ENCODE measurements at regions not wholly inside any gene's neighbourhood (a gene's known extent, or its start where the extent isn't known, plus 50 kb on each side); places are given as distances from the start of the nearest gene placed in this dataset.

DNA sequence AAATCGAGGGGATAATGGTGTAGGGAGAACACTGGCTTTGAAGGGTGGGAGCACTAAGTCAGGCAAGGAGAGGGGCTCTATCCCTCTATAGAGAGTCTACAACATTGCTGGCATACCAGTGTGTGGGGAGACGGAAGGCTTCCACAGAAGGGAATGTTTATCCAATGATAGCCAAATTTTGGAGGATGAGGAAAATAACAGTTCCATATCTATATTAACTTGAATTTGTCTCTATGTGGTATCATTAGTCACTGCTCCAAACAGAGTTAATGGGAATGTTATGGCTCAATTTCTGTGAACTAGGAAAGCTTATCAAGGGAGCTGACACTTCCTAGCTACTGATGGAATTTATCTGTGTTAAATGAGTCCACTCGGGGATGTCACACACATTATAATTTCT is 208.9 kb upstream of the PHACTR1 start:
- H3K23me2 ChIP-seq (ENCODE audit: insufficient read length, low read depth, low read length, poor library complexity, severe bottlenecking): no peaks in the 10 kb centered on the region
- H3K4me3 Mint-ChIP-seq: no peak overlapping the region
- H3K9me3 ChIP-seq (ENCODE audit: control insufficient read depth, low read depth, low read length): no peaks in the 10 kb centered on the region
- no peak overlapping the region for H3K18ac ChIP-seq (ENCODE audit: insufficient read length, low read depth, low read length)
- peaks cover 3 to 6% of the 10 kb centered on the region in 2 experiments; a peak in 3 of 4 replicates for H3K4me1 Mint-ChIP-seq
- H4K5ac ChIP-seq (ENCODE audit: insufficient read length, low read depth, low read length): no peak overlapping the region
- no peaks in the 10 kb centered on the region for H3K27me3 Mint-ChIP-seq (ENCODE audit: low read depth)
- H3K27ac ChIP-seq (ENCODE audit: insufficient read length, low read depth, low read length): no peak overlapping the region
- H3K36me3 Mint-ChIP-seq (ENCODE audit: insufficient read depth in 1 of 3, low read depth in 3 of 3): peaks cover 0 to 3% (median 0%) of the 10 kb centered on the region in 3 experiments; a peak in 2 of 7 replicates
- H4K20me1 ChIP-seq (ENCODE audit: control insufficient read depth, insufficient read depth, insufficient read length): no peaks in the 10 kb centered on the region
- no peak overlapping the region for H2AK5ac ChIP-seq (ENCODE audit: insufficient read length, low read length)
- no peak overlapping the region for H3K56ac ChIP-seq (ENCODE audit: insufficient read length, low read depth, low read length)
- no peak overlapping the region for H4K91ac ChIP-seq (ENCODE audit: insufficient read length, low read depth, low read length)
- no peak overlapping the region for H3K9ac ChIP-seq (ENCODE audit: extremely low read depth, insufficient read length, low read length)
- no peak overlapping the region for H2AFZ ChIP-seq (ENCODE audit: low read length)
- no peak overlapping the region for H4K8ac ChIP-seq (replicated peaks; ENCODE audit: insufficient read length, low read depth, low read length)
- 100% methylated on average over 1 of the region's 3 CpGs for WGBS (ENCODE audit: extremely low coverage, insufficient read length, low lambda C conversion rate)
- no peak overlapping the region for H3K4ac ChIP-seq (ENCODE audit: low read depth, low read length)
- DNase-seq: no peak
- no peaks in the 10 kb centered on the region for H3K4me1 ChIP-seq (ENCODE audit: insufficient read depth, low read length)
- no peak overlapping the region for H2BK120ac ChIP-seq (ENCODE audit: low read depth, low read length, poor library complexity, severe bottlenecking)
- H2BK15ac ChIP-seq (ENCODE audit: low read depth, low read length): no peak overlapping the region
- no peak overlapping the region for H3T11ph ChIP-seq (ENCODE audit: low read length)
- H3K79me2 ChIP-seq (ENCODE audit: insufficient read depth, low read length): no peaks in the 10 kb centered on the region
- H2BK12ac ChIP-seq (ENCODE audit: insufficient read length, low read depth, low read length): no peak overlapping the region
- H3K23ac ChIP-seq (ENCODE audit: insufficient read length, low read depth, low read length): no peak overlapping the region
- H3K27ac Mint-ChIP-seq: 0 out of 7 replicates have a peak overlapping the region, but pooled peaks of 1 of the 3 experiments have one; percentile 12
- H3K4me2 ChIP-seq (ENCODE audit: insufficient read depth, insufficient read length, low read length): no peak overlapping the region
- no peak overlapping the region for H2BK20ac ChIP-seq (ENCODE audit: low read depth, low read length, poor library complexity, severe bottlenecking)
- H3K14ac ChIP-seq (ENCODE audit: insufficient read depth, low read length): no peak overlapping the region
- H3K79me1 ChIP-seq (ENCODE audit: insufficient read depth, low read depth, low read length, poor library complexity, severe bottlenecking): no peaks in the 10 kb centered on the region
- no peaks in the 10 kb centered on the region for H3K27me3 ChIP-seq (ENCODE audit: insufficient read depth, low read length)
- TF ChIP-seq, protein P1, sequence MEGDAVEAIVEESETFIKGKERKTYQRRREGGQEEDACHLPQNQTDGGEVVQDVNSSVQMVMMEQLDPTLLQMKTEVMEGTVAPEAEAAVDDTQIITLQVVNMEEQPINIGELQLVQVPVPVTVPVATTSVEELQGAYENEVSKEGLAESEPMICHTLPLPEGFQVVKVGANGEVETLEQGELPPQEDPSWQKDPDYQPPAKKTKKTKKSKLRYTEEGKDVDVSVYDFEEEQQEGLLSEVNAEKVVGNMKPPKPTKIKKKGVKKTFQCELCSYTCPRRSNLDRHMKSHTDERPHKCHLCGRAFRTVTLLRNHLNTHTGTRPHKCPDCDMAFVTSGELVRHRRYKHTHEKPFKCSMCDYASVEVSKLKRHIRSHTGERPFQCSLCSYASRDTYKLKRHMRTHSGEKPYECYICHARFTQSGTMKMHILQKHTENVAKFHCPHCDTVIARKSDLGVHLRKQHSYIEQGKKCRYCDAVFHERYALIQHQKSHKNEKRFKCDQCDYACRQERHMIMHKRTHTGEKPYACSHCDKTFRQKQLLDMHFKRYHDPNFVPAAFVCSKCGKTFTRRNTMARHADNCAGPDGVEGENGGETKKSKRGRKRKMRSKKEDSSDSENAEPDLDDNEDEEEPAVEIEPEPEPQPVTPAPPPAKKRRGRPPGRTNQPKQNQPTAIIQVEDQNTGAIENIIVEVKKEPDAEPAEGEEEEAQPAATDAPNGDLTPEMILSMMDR (conservative IDR thresholded peaks at IDR 0.05): no peak
- H3K9me3 Mint-ChIP-seq: no peaks in the 10 kb centered on the region; a peak in 2 of 5 replicates
- no peak overlapping the region for H2BK5ac ChIP-seq (ENCODE audit: insufficient read length, low read length)

Measured in H9 (cell line).